GM19372 (cell line): ENCODE measurements at regions not wholly inside any gene's neighbourhood (a gene's known extent, or its start where the extent isn't known, plus 50 kb on each side); places are given as distances from the start of the nearest gene placed in this dataset.
"Not testable (repeated sequence)": the region's sequence is repeated elsewhere in the genome, so short reads cannot be mapped to it uniquely, and the experiment has no call there.

Experiments
- ATAC-seq: cut with Tn5 transposase; IDR thresholded peaks from one replicate; pipeline ENCODE4 v1.9.1; 2021; ENCODE audit warnings: mild to moderate bottlenecking, low read depth, moderate library complexity; ENCODE audit not compliant: unreplicated experiment

DNA sequence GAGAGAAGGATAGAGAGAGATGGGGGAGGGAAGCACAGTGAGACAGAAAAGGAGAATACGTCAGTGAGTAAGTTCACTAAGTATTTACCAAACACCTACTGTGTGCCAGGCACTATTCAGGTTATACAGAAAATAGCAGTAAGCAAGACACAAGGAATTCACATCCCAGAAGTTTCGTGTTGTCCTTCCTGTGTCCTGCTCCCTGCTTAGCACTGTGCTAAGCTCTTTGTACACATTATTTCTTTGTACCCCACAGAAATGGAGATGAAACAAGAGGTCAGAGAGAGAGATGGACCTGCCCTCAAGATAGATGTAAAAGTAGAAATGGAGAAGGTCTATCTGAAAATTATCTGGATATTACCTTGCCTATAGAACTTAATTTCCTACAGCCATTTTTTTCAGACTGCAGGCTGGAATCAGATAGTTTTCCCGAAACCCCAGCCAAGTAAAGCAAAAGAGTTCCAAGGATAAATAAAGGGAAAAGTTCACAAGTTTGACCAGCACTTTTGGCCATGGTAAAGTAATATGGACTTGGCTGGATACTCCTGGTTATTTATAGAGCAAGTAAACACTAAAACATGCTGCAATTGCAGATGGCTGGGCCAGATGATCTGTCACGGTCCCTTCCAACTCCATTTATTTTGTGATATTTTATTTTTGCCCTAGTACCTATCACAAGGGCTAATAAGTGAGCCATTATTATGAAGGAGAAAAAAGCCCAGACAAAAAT, 353.7 kb upstream of the SLC7A11 start:
- no peak for ATAC-seq

DNA sequence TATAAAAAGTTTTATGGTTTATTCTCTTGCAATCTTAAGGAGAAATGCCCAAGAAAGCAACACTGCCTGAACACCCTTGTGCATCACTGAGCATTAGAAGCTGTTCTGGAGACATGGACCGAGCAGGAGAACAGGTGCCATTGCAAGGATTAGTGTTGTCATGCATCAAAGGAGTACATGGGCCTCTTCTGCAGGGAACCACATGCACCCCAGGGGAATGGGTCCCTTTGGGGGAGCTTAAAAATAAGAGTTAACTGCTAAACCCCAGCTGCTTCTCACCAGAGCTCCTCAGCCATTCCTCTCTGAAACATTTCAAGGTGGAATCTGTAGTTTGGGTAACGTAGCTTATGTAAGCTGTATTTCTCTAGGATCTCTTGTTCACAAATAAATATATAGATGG, 353.0 kb upstream of the SLC7A11 start:
- no peak for ATAC-seq

DNA sequence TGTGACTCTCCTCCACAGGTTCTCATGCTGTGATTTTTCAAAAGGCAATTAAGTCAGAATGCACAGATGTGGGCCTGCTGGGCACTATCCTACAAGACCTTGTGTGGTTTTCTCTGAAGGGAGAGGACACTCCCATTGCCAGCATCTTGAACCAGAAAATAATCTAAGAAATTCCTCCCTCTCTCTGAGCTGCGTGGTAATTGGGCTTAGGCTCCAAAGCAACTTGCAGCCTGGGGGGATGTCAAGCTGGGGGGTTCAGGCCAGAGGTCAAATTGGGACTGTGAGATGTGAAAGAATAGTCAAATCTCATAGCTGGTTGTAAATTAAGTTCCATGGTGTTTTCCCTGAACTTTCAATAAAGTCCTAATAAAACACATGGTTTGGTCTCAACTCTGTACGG, 350.6 kb upstream of the SLC7A11 start:
- ATAC-seq = no peak

DNA sequence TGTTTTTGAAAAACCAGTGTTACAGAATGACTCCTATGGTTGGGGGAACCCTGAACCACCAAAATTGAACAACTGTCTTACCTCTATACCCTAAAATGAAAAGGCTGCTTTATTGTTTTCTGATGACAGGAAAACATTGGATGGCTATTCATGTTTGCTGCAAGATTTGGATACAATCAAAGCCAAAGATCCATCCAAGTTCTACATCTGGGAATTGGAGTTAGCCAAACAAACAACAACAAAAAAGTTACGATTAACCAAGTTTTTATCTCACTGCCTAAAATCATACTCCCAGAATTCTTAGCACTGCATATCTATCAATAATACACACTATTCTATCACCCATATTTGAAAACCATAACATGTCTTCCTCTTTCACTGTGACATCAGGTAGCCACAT, 349.7 kb upstream of the SLC7A11 start:
- no peak for ATAC-seq

DNA sequence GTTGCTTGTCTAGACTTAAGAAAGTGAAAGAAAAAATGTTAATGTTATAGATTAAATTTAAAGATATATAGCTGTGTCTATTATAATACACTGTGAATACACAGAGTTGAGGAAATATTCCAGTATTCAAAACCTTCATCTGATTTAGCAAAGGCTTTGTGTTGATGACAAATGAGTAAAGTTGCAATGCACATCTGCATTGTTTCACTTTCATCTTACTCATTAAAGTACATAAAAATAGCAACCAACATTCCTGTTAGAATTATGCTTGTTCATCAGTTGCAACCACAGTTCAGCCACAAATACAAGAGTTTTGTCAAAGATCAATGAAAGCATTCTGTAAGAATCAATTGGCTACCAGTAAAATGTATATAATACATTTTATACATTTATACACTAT, 346.4 kb upstream of the SLC7A11 start:
- ATAC-seq = no peak

DNA sequence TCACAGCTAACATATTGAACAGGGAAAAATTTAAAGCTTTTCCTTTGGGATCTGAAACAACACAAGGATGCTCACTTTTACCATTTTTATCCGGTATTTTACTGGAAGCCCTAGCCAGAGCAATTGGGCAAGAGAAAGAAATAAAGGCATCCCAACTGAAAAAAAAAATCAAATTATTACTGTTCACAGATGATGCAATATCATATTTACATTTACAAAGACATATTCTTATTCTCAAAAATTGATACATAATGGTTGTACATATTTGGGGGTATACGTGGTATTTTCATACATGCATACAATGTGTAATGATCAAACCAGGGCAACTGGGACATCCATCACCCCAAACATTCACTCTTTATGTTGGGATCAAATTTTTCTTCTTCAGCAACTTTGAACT, 337.0 kb upstream of the SLC7A11 start:
- ATAC-seq = no peak

DNA sequence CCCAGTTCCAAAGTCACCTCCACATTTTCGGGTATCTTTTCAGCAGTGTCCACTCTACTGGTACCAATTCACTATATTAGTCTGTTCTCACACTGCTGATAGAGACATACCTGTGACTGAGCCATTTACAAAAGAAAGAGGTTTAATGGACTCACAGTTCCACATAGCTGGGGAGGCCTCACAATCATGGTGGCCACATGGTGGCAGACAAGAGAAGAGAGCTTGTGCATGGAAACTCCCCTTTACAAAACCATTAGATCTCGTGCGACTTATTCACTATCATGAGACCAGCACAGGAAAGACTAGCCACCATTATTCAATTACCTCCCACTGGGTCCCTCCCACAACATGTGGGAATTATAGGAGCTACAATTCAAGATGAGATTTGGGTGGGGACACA, 335.7 kb upstream of the SLC7A11 start:
- ATAC-seq = not testable (repeated sequence)

DNA sequence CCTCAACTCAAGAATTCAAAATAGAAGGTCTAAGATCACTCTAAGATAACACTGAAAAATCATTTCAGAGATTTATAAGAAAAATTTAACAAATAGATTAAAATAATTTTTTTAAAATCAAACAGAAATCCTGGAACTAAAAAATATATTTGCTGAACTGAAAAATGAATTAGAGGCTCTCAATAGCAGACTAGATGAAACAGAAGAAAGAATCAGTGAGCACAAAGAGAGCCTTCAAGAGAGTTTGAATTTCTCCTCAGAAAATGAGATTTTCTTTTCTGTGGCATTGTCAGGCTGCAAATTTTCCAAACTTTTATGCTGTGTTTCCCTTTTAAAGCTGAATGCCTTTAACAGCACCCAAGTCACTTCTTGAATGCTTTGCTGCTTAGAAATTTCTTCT, 335.0 kb upstream of the SLC7A11 start:
- no peak for ATAC-seq

DNA sequence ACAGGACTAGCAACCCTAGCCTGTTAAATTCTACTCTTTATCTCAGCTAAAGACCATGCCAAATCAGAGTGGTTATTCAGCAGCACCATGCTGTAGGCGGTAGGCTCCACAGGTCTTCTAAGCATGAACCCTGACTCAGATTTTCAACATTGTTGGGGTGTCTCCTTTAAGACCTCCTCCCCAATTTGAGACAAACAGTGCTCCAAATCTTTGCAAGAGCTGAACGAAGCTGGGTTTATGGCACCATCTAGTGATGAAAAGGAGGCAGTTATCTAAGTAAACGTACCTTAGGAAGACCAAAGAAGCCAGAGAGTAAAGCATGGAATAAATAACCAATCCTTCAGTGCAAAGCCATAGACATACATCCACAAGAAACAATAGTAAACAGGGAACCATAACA, 334.5 kb upstream of the SLC7A11 start:
- ATAC-seq = no peak

DNA sequence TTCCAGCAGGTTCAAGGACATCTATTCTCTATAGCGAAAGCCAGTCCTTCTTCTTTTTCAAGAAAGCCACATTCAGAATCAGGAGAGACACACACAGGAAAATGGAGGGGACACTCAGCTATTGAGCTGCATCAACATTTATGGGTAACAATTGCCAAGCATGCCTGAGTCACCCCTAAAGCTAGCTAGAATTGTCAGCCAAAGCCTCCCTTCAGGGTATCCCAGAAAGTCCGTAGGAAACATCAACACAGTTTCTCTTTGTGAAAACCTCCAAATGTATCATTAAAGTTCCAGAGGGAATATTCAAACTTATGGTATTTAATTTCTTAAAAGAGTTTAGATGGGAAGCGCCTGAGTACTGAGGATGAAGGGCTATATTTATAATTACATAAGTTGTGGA, 331.1 kb upstream of the SLC7A11 start:
- ATAC-seq = no peak

DNA sequence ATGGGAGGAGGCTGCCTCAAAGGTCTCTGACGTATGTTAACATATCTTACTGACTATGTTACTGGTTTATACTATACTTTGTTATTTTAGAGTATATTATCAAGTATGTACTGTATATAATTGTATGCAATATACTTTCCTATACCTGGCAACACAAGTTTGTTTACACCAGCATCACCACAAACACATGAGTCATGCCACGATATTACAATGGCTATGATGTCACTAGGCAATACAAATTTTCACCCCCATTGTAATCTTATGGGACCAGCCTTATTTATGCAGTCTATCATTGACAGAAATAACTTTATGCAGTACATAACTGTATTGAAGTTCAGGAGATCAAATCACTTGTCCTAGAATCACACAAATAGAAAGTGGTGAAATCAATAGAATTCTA, 329.9 kb upstream of the SLC7A11 start:
- ATAC-seq = no peak

DNA sequence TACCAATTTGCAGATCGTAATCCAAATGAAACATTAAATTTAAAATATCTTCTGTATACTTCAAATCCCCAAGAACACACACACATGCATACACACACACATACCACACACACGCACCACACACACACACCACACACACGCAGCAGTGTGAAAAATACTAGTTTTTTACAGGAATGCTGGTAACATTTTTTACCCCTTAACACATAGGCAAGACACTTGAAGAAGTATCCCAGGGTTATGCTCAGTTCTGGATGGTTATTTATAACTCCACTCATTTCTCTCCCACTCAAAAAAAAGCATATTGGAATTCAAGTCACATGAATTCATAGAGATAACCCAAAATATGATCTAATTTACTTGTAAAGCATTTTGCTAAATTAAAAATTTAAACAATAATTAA, 325.5 kb upstream of the SLC7A11 start:
- ATAC-seq = no peak

DNA sequence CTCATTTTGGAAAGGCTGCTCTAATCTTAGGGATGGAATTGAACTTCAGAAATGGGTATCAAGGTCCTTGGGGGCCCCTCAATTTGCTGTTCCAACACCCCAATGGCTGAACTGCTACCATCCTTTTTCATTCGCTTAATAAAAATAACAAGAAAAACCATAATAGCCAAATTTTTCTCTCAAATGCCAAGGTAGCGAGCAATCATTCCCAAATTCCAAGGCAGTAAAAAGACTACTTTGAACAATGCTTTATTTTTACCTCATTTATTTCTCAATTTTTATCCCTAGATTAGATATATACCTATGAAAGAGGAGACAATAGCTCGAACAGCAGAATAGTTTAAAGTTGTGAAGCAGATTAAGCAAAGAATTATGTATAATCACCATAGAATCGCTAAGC, 323.4 kb upstream of the SLC7A11 start:
- ATAC-seq = no peak

DNA sequence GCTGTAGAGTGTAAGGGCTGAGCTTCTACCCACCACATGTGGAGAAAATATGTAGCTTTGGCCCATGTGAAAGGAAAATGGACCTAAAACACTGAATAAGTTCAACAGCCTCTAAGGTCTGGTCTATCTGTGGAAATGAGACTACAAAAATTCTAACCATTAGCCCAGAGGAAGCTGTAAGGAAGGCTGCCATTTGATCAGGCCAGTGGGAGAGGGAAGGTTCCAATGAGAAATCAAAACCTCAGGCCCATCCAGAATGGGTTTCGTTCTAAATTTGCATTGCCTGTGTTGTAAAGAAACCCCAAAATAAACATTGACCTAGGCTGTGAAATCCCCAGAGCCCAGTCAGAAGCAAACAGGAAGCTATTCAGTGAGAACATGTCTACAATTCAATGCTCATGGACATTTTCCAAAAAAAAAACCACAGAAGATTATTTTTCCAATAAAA, 320.4 kb upstream of the SLC7A11 start:
- ATAC-seq = no peak

DNA sequence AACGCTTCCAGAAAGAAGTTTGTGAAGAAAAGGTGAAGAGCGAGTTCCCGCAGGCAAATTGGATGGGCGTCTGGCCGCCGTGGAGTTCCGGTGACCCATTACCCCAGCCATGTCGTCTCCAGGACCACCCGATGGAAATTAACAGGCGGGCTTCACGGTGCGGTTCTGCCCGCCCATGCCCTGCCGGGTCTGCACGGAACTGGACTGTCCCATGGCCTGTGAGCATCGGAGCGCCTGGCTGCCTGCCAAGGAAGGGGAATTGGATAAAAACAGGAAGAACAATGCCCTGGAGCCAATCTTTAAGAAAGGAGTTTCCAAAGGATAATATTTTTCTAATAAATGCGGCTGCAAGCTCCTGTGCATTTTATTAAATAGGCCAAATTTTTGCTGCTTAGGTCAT, 319.8 kb upstream of the SLC7A11 start:
- ATAC-seq = no peak

DNA sequence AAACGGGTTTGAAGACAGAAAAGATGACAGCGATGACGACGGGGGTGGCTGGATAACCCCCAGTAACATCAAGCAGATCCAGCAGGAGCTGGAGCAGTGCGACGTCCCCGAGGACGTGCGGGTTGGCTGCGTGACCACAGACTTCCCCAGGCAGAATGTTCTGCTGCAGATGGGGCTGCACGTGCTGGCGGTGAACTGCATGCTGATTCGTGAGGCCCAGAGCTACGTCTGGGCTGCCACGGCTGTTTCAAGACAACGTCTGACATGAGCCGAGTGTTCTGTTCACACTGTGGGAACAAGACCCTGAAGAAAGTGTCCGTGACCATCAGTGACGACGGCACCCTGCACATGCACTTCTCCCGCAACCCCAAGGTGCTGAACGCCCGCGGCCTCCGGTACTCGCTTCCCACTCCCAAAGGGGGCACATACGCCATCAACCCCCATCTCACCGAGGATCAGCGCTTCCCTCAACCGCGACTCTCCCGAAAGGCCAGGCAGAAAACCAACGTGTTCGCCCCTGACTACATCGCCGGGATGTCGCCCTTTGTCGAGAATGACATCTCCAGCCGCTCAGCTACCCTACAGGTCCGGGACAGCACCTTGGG, 319.2 kb upstream of the SLC7A11 start:
- ATAC-seq = no peak

DNA sequence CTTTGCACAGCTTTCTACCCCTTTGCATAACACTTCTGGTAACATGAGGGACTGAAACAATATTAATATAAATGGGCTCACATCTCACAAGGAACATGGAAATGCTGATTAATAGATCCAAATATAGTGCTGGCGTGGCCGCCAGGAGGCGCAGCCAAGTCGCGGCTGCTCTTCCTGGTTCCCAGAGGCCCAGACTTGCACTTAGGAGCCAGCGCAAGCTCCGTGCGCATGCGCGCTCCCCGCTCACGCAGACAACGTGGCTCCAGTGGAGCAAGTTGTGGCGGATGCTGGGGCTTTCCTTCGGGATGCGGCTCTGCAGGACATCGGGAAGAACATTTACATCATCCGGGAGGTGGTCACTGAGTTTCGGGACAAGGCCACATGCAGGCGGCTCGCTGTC, 318.3 kb upstream of the SLC7A11 start:
- ATAC-seq = no peak

DNA sequence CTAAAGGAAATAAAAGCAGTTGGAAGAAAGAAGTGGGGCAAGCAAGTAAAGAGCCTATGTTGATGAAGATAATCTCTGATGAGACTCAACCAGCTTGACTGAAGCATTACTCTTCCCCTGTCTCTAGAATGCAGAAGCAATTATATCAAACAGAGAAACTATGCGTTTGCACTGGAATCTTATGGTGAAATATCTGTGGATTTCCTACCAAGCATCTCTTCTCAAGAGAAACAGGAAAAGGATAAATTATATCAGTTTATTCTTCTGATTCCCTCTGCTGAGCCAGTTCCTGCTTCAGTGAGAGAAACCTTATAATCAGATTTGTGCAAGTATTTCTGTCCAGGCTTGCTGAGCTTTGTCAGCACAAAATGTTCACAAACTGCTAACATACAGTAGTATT, 316.7 kb upstream of the SLC7A11 start:
- no peak for ATAC-seq

DNA sequence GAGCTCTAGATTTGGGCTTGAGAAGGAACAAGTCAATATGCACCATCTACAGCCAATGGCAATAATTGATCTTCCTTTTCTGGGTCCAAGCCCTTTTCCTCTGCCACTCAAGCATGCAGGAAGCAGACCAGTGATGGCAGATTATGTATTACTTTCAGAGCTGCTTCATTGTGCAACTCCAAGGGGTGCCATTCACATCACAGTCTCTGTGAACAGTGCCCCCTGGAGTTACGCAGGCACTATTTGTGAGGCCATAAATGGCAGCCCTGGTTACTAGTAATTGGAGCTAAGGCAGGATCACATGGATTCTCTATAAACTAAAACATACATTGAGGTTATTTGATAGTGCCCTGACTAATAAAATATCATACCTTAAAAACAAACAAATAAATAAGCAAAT, 313.4 kb upstream of the SLC7A11 start:
- ATAC-seq = no peak

DNA sequence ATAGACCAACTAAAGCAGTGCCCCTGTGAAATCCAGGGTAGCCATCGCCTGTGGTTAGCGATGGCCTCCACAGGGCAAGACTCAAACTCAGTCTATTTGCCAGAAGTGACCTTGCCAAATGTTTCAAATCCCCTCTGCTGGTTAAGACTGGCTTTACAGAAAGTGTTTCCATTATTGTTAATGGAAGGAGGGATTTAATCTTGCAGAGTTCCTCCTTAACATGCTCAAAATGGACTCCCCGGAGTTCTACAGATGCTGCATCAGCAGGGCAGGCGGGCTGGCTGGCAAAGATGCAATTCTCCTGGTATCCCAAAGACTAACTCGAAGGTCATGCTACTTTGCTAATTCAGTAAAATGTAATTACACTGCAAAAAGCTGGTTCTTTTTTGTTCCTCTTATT, 313.0 kb upstream of the SLC7A11 start:
- no peak for ATAC-seq

DNA sequence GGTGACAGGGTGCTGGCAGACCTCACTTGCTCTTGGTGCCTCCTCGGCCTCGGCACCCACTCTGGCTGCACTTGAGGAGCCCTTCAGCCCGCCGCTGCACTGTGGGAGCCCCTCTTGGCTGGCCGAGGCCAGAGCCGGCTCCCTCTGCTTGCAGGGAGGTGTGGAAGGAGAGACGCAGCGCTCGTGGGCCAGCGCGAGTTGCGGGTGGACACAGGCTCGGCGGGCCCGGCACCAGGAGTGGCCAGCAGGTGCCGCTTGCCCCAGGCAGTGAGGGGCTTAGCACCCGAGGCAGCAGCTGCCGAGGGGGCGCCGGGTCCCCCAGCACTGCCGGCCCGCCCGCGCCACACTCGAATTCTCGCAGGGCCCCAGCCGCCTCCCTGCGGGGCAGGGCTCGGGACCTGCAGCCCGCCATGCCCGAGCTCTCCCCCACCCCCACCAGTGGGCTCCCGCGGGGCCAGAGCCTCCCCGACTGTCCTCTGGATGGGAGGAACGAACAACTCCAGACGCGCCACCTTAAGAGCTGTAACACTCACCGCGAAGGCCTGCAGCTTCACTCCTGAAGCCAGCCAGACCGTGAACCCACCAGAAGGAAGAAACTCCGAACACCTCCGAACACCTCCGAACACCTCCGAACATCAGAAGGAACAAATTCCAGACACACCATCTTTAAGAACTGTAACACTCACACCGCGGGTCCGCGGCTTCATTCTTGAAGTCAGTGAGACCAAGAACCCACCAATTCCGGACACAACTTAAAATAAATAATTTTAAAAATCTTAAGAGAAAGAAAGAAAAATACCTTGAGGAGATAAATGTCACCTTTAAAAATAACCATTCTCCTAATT, 311.1 kb upstream of the SLC7A11 start:
- ATAC-seq = no peak
